Vagina (tissue), 2 donors: ENCODE measurements at regions not wholly inside any gene's neighbourhood (a gene's known extent, or its start where the extent isn't known, plus 50 kb on each side); places are given as distances from the start of the nearest gene placed in this dataset.

Experiments
- DNase-seq, 2 donors: peaks; one replicate each; pipeline ENCODE4 v3.0.0-alpha.2; 2017; ENCODE audit errors: extremely low spot score in 2 of 2
- H3K27ac ChIP-seq: fragments of 200-600 bp; sonication (generic); one replicate; pipeline ENCODE4 v1.5.1; 2019
- H3K27me3 ChIP-seq: fragments of 200-600 bp; sonication (generic); one replicate; pipeline ENCODE4 v1.5.1; 2019
- H3K36me3 ChIP-seq, 2 donors: fragments of 200-600 bp; sonication (generic); one replicate each; pipeline ENCODE4 v1.5.1; 2017 to 2019
- H3K4me1 ChIP-seq: fragments of 200-600 bp; sonication (generic); one replicate; pipeline ENCODE4 v1.5.1; 2019
- H3K4me3 ChIP-seq, 2 donors: fragments of 200-600 bp; sonication (generic); 1 replicate in 1 of 2; 2 replicates in 1 of 2; pipeline ENCODE4 v1.5.1; 2016 to 2019
- H3K9me3 ChIP-seq: fragments of 200-600 bp; sonication (generic); one replicate; pipeline ENCODE4 v1.5.1; 2019
- CTCF ChIP-seq, 3 experiments: fragments of 450-650 bp in 2 of 3; fragments of 200-600 bp in 1 of 3; sonication (generic) in 1 of 3; IDR thresholded peaks; one replicate each; pipeline ENCODE4 v1.5.1; 2017 to 2019; ENCODE audit warnings: antibody characterized with exemption in 3 of 3, mild to moderate bottlenecking in 2 of 3, moderate library complexity in 2 of 3
- POLR2A ChIP-seq, 2 donors: fragments of 450-650 bp; IDR thresholded peaks; one replicate each; pipeline ENCODE4 v1.6.1; 2017; ENCODE audit warnings: antibody characterized with exemption in 2 of 2, mild to moderate bottlenecking in 2 of 2, moderate library complexity in 2 of 2
- POLR2AphosphoS5 ChIP-seq, 2 donors: sonication (generic); formaldehyde crosslinking; IDR thresholded peaks; one replicate each; pipeline ENCODE4 v1.9.0; 2017; ENCODE audit warnings: antibody characterized with exemption in 2 of 2, mild to moderate bottlenecking in 2 of 2, low read depth in 1 of 2; ENCODE audit not compliant: insufficient read depth in 1 of 2
- intact Hi-C: fragments of 100-400 bp; cut with DNase I; formaldehyde crosslinking; loops from one replicate; pipeline ENCODE4 v1.15.1; 2023

GRCh38 chr2:34570266-34570872 lies 971.3 kb upstream of the FAM98A start:
- H3K4me1 ChIP-seq: no peaks in the 10 kb centered on the region
- H3K27me3 ChIP-seq: no peaks in the 10 kb centered on the region
- no peak for DNase-seq
- H3K4me3 ChIP-seq: no peak overlapping the region
- H3K36me3 ChIP-seq: no peaks in the 10 kb centered on the region
- intact Hi-C loops: no loop called here
- no peaks in the 10 kb centered on the region for H3K9me3 ChIP-seq
- TF ChIP-seq POLR2A (IDR thresholded peaks at IDR 0.05): no peak
- TF ChIP-seq CTCF (IDR thresholded peaks at IDR 0.05): no peak
- no peak for TF ChIP-seq POLR2AphosphoS5 (IDR thresholded peaks at IDR 0.05; ENCODE audit: insufficient read depth in 1 of 2, low read depth in 1 of 2)
- no peak overlapping the region for H3K27ac ChIP-seq

- H3K27ac ChIP-seq: no peak overlapping the region
- DNase-seq: no peak
- no peak for TF ChIP-seq POLR2A (IDR thresholded peaks at IDR 0.05)
- TF ChIP-seq CTCF (IDR thresholded peaks at IDR 0.05): no peak
- no peak for TF ChIP-seq POLR2AphosphoS5 (IDR thresholded peaks at IDR 0.05; ENCODE audit: insufficient read depth in 1 of 2, low read depth in 1 of 2)
- intact Hi-C loops: no loop called here
- H3K4me3 ChIP-seq: no peak overlapping the region
- H3K9me3 ChIP-seq: no peaks in the 10 kb centered on the region
- no peaks in the 10 kb centered on the region for H3K4me1 ChIP-seq
- no peaks in the 10 kb centered on the region for H3K36me3 ChIP-seq
- no peaks in the 10 kb centered on the region for H3K27me3 ChIP-seq
Observed at GRCh38 chr2:34567128-34567527, 968.0 kb upstream of the FAM98A start.

- intact Hi-C loops: no loop called here
- Histone ChIP-seq H3K4me3 (no peak overlapping the region), H3K27me3 (no peaks in the 10 kb centered on the region), H3K4me1 (no peaks in the 10 kb centered on the region), H3K9me3 (no peaks in the 10 kb centered on the region), H3K27ac (no peak overlapping the region), H3K36me3 (no peaks in the 10 kb centered on the region)
- TF ChIP-seq POLR2AphosphoS5 (IDR thresholded peaks at IDR 0.05; ENCODE audit: insufficient read depth in 1 of 2, low read depth in 1 of 2) (no peak), POLR2A (IDR thresholded peaks at IDR 0.05) (no peak), CTCF (IDR thresholded peaks at IDR 0.05) (no peak)
- no peak for DNase-seq
Observed at GRCh38 chr2:34552337-34552736, 953.2 kb upstream of the FAM98A start.

GRCh38 chr2:34549710-34550345 lies 950.7 kb upstream of the FAM98A start:
- TF ChIP-seq POLR2A (IDR thresholded peaks at IDR 0.05) (no peak), POLR2AphosphoS5 (IDR thresholded peaks at IDR 0.05; ENCODE audit: insufficient read depth in 1 of 2, low read depth in 1 of 2) (no peak), CTCF (IDR thresholded peaks at IDR 0.05) (no peak)
- DNase-seq: no peak
- Histone ChIP-seq H3K4me1 (no peaks in the 10 kb centered on the region), H3K27ac (no peak overlapping the region), H3K9me3 (no peaks in the 10 kb centered on the region), H3K4me3 (no peak overlapping the region), H3K27me3 (no peaks in the 10 kb centered on the region), H3K36me3 (no peaks in the 10 kb centered on the region)
- intact Hi-C loops: no loop called here

GRCh38 chr2:34547900-34548299 lies 948.8 kb upstream of the FAM98A start:
- Histone ChIP-seq H3K36me3 (no peaks in the 10 kb centered on the region), H3K4me1 (no peaks in the 10 kb centered on the region), H3K9me3 (no peaks in the 10 kb centered on the region), H3K27ac (no peak overlapping the region), H3K4me3 (no peak overlapping the region), H3K27me3 (no peaks in the 10 kb centered on the region)
- intact Hi-C loops: no loop called here
- DNase-seq: no peak
- TF ChIP-seq POLR2A (IDR thresholded peaks at IDR 0.05) (no peak), POLR2AphosphoS5 (IDR thresholded peaks at IDR 0.05; ENCODE audit: insufficient read depth in 1 of 2, low read depth in 1 of 2) (no peak), CTCF (IDR thresholded peaks at IDR 0.05) (no peak)
